RWPE1 (cell line): ENCODE measurements at regions not wholly inside any gene's neighbourhood (a gene's known extent, or its start where the extent isn't known, plus 50 kb on each side); places are given as distances from the start of the nearest gene placed in this dataset.

ENCODE experiments used
- CTCF ChIA-PET: fragments of 350-600 bp; sonication (Branson Sonifier 250); formaldehyde crosslinking; extraction: SDS; loops from one replicate; lab custom pipeline; 2021; lab: Yijun Ruan, JAX
- POLR2A ChIA-PET: fragments of 400-600 bp; formaldehyde crosslinking; extraction: SDS; loops from one replicate; lab custom pipeline; 2020; ENCODE audit warnings: antibody characterized with exemption; ENCODE audit not compliant: low non-redundant PET; lab: Yijun Ruan, JAX
- DNase-seq: peaks from one replicate; pipeline ENCODE4 v3.0.0; 2012; ENCODE audit warnings: low spot score
- H3K27ac ChIP-seq: fragments of 450-650 bp; 2 replicates; pipeline ENCODE4 v1.5.1; 2017
- TF ChIP-seq, protein P1 (sequence below): fragments of 450-650 bp; conservative IDR thresholded peaks from 2 replicates; pipeline ENCODE4 v1.5.1; 2017; ENCODE audit warnings: low read depth, mild to moderate bottlenecking

DNA sequence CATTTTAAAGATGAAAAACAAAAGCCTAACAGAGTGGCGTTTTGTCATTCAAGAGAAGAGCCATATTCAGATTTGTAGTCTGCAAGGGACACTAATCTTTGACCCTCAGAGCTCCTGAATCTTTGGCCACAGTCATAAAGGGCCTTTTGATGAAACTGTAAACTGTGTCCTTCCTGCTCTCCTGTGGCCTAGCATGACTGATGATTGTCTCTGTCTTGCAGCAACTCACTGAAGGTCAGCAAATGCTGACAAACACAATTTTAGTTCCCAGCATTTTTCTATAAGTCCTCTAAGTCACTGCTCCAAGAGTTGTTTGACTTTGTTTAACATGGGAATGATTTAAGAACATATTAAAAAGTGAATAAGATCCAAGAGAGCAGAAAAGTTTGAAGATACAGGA, 55.3 kb upstream of the PRELP start:
- DNase-seq = no peak
- CTCF ChIA-PET = no interaction called here
- TF ChIP-seq, protein P1, sequence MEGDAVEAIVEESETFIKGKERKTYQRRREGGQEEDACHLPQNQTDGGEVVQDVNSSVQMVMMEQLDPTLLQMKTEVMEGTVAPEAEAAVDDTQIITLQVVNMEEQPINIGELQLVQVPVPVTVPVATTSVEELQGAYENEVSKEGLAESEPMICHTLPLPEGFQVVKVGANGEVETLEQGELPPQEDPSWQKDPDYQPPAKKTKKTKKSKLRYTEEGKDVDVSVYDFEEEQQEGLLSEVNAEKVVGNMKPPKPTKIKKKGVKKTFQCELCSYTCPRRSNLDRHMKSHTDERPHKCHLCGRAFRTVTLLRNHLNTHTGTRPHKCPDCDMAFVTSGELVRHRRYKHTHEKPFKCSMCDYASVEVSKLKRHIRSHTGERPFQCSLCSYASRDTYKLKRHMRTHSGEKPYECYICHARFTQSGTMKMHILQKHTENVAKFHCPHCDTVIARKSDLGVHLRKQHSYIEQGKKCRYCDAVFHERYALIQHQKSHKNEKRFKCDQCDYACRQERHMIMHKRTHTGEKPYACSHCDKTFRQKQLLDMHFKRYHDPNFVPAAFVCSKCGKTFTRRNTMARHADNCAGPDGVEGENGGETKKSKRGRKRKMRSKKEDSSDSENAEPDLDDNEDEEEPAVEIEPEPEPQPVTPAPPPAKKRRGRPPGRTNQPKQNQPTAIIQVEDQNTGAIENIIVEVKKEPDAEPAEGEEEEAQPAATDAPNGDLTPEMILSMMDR = no peak
- H3K27ac ChIP-seq = no peak overlapping the region
- POLR2A ChIA-PET = no interaction called here

DNA sequence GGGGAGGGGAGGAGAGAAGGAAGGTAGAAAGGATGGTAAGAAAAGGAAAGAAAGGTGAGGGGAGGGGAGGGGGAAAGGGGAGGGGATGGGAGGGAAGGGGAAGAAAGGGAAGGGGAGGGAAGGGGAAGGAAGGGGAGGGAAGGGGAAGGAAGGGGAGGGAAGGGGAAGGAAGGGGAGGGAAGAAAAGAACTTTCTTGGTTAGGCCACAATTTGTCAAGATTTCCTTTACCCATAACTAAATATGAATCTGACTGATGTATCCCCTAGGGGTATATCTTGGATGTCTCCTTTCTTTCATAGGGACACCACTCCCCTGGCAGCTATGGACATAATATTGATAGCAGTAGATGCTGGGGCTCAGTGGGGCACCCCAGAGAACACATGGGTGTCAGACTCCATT, 54.4 kb upstream of the PRELP start:
- DNase-seq = no peak
- ChIA-PET CTCF (no interaction called here), POLR2A (no interaction called here)
- no peak overlapping the region for H3K27ac ChIP-seq
- TF ChIP-seq, protein P1 = no peak

DNA sequence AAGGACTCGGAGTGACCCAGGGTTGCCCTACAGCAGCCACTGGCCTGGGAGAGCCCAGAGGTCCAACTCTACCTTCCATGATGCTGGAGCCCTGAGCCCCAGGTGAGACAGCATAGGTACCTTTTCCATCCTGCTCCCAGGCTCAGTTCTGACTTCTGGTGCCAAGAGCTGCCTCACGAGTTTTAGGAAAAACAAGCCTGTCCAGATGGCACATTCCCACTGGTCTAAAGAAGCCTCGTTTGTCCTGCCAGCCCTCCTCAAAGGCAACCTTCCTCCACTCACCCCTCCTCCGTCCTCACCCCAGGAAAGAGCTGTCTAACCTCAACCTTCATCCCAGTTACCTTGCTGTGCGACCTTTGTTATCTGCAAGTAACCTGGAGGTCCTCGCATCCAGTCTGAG, 53.5 kb upstream of the PRELP start:
- CTCF ChIA-PET = interaction anchor here (0.6 kb wide), 1 partner anchor 83 kb away, joined by 3 read pairs; no protein-coding TSS in a partner anchor
- POLR2A ChIA-PET = no interaction called here
- DNase-seq = no peak
- TF ChIP-seq, protein P1 = no peak
- H3K27ac ChIP-seq = no peak overlapping the region

DNA sequence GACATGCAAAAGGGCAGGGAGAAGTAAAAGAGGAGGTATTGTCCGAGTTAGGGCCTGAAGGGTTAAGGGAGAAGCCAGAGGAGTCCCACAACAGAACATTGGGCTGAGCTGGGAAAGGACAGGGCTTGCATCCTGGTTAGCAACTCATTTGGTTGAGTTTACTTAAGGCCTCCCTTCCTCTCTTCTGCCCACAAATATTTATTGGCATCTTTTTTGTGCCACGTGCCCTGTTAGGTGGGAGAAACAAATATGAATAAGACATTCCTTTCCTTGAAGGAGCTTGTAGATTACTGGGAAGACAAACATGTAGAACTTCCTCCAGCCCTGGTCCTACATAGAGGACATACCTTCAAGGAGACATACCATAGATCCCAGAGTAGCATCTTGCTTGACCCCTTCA, 53.0 kb upstream of the PRELP start:
- no peak for DNase-seq
- CTCF ChIA-PET = interaction anchor here (0.6 kb wide), 1 partner anchor 84 kb away, joined by 3 read pairs; no protein-coding TSS in a partner anchor
- H3K27ac ChIP-seq = no peak overlapping the region
- TF ChIP-seq, protein P1 = no peak
- POLR2A ChIA-PET = interaction anchor here (0.7 kb wide), 1 partner anchor 428 kb away, joined by 3 read pairs; no protein-coding TSS in a partner anchor

DNA sequence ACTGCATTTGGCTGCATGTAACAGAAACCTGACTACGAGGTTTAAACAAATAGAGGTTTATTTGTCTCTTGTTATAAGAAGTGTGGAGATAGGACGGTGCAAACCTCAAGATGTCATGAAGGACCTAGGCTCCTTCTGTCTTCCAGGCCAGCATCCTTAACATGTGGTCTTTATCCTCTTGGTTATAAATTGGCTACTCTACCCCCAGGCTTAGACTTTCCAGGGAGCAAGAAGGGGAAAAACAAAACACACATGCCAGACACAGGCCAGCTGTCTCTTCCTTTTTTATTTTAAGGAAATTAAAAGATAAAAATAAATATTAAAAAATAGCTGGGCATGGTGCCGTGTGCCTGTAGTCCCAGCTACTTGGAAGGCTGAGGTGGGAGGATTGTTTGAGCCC, 51.3 kb upstream of the PRELP start:
- no peak for DNase-seq
- ChIA-PET CTCF (interaction anchor here (0.7 kb wide), 1 partner anchor 1316 kb away, joined by 4 read pairs; no protein-coding TSS in a partner anchor), POLR2A (no interaction called here)
- no peak overlapping the region for H3K27ac ChIP-seq
- TF ChIP-seq, protein P1 = no peak

DNA sequence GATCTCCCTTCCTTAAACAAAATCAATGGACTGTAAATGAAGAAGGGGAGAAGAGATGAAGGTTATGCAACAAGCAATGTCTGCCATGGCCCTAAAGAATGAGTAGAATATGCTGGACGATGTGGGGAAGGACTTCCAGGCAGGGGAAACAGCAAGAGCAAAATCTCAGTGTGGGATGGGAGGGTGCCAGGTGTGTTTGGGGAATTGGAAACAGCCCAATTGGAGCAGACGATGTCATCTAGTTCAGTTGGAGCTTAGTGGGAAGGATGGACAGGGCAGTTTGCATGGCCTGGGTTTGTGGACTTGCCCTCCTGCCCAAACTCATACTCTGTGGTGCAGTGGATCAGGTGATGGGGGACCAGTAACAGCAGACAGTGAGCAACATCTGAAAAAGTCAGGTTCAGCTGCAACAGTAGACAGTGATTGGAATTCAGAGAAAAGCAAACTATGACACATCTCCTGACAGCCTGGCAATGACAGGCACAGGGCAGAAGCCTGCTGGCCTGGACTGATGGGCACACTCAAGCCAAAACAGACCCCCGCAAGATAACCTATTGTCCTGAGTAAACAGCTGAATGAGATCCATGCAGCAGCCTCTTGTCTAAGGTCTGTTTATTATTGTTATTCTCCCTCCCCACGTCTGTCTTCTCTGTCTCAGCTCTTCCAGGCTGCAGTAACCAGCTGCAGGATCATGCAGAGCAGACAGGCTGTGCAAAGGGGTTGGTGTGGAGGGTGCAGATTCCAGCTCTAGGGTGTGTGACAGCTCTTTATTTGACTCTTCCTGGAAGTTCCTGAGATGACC, 50.5 kb upstream of the PRELP start:
- TF ChIP-seq, protein P1 = no peak
- POLR2A ChIA-PET = no interaction called here
- H3K27ac ChIP-seq = no peak overlapping the region
- CTCF ChIA-PET = interaction anchor here (0.5 to 1.0 kb wide), 5 partner anchors 23 to 1315 kb away, joined by 3 to 6 read pairs (median 4); no protein-coding TSS in a partner anchor
- no peak for DNase-seq
